Sigmoid colon (tissue), 6 donors: ENCODE measurements at regions not wholly inside any gene's neighbourhood (a gene's known extent, or its start where the extent isn't known, plus 50 kb on each side); places are given as distances from the start of the nearest gene placed in this dataset.

Experiments used
- DNase-seq: peaks from one replicate; pipeline ENCODE4 v3.0.0-alpha.2; 2019
- H3K27ac ChIP-seq, 4 donors: fragments of 200-600 bp; sonication (generic); one replicate each; pipeline ENCODE4 v1.5.1; 2016 to 2019; ENCODE audit warnings: mild to moderate bottlenecking in 1 of 4
- H3K27me3 ChIP-seq, 3 donors: fragments of 200-600 bp; sonication (generic); one replicate each; pipeline ENCODE4 v1.5.1; 2019; ENCODE audit warnings: mild to moderate bottlenecking in 1 of 3
- H3K36me3 ChIP-seq, 4 donors: fragments of 200-600 bp; sonication (generic); one replicate each; pipeline ENCODE4 v1.5.1; 2016 to 2019
- H3K4me1 ChIP-seq, 4 donors: fragments of 200-600 bp; sonication (generic); one replicate each; pipeline ENCODE4 v1.5.1; 2017 to 2019
- H3K4me3 ChIP-seq, 4 donors: fragments of 200-600 bp; sonication (generic); one replicate each; pipeline ENCODE4 v1.5.1; 2017 to 2019; ENCODE audit warnings: mild to moderate bottlenecking in 2 of 4, moderate library complexity in 1 of 4
- H3K9me3 ChIP-seq, 4 donors: fragments of 200-600 bp in 3 of 4; sonication (generic) in 3 of 4; one replicate each; pipeline versions ENCODE4 v1.5.1 to v1.6.1; 2013 to 2019
- EP300 ChIP-seq, 4 donors: sonication (generic); formaldehyde crosslinking; IDR thresholded peaks; one replicate each; pipeline ENCODE4 v1.6.1; 2017; ENCODE audit warnings: antibody characterized with exemption in 4 of 4
- POLR2A ChIP-seq, 2 donors: fragments of 450-650 bp; IDR thresholded peaks; one replicate each; pipeline ENCODE4 v1.6.1; 2016; ENCODE audit warnings: antibody characterized with exemption in 2 of 2, mild to moderate bottlenecking in 2 of 2, moderate library complexity in 2 of 2
- POLR2AphosphoS5 ChIP-seq, 4 donors: sonication (generic); formaldehyde crosslinking; IDR thresholded peaks; one replicate each; pipeline ENCODE4 v1.6.1; 2017; ENCODE audit warnings: antibody characterized with exemption in 4 of 4
- WGBS, 2 donors: extraction: QIAGEN DNeasy Blood & Tissue Kit; methylation state at CpG; one replicate each; pipeline ENCODE4 v1.1.7; 2013; 5-methylcytosine and 5-hydroxymethylcytosine counted together
- intact Hi-C: fragments of 100-400 bp; cut with DNase I; formaldehyde crosslinking; loops from one replicate; pipeline ENCODE4 v1.15.1; 2023
- TF ChIP-seq, protein P1 (sequence below), 4 experiments: fragments of 450-650 bp in 3 of 4; fragments of 200-600 bp in 1 of 4; IDR thresholded peaks; one replicate each; pipeline ENCODE4 v1.5.1; 2016 to 2019; ENCODE audit warnings: antibody characterized with exemption in 4 of 4, mild to moderate bottlenecking in 3 of 4, moderate library complexity in 2 of 4
- donor health status: healthy with polysubstance abuse.
- donor health status: healthy.

DNA sequence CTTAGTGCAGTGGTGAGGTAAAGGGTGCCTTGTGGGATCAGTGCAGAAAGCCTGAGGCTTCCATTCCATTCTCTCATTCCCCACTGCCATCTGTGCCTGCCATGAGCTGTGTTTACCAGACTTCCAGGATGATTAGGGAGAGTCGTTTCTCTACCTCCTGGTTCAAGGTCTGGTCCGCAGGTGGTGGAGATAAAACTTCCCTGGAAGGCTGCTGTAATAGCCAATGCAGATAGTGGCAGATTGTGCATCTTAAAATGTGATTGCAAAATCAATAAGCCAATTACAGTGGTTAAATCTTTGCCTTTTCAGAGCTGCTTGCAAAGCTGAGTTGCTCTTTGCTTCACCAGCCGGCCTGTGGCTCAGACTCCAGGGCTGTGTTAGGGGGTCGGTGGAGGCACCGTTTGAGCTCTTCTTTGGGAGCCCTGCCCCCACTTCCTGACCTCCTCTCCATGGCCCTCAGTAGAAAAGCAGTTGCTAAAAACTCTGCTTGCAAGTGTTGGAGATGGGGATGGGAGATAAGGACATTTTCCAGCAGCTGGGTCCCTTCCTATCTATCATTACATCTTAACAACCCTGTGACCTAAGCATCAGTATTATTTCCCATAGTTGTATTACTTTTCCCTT is 95.2 kb upstream of the HS6ST1 start:
- Histone ChIP-seq H3K4me1 (no peaks in the 10 kb centered on the region), H3K9me3 (no peaks in the 10 kb centered on the region), H3K27me3 (no peaks in the 10 kb centered on the region), H3K4me3 (no peak overlapping the region), H3K27ac (no peak overlapping the region), H3K36me3 (no peaks in the 10 kb centered on the region)
- no peak for TF ChIP-seq POLR2A (IDR thresholded peaks at IDR 0.05)
- intact Hi-C loops: no loop called here
- 36 to 41% methylated on average over 5 of the region's 5 CpGs for WGBS, 2 donors
- no peak for DNase-seq

DNA sequence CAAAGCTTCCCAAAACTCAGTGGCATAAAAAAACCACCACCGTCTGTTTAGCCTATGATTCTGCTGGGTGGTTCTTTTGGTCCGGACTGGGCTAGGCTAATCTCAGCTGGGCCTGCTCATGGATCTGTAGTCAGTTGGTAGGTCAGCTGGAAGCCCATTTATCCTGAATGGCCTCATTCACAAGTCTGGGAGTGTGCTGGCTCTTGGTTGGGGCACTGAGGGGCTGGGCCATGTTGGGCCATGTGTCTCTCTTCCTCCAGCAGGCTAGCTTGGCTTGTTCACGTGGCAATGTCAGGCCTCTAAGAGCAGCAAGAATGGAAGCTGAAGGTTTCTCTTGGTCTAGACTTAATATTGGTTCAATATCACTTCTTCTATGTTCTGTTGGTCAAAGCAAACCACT is 95.7 kb upstream of the HS6ST1 start:
- no peaks in the 10 kb centered on the region for H3K36me3 ChIP-seq
- no peak overlapping the region for H3K4me3 ChIP-seq
- intact Hi-C loops: no loop called here
- no peak for DNase-seq
- no peaks in the 10 kb centered on the region for H3K4me1 ChIP-seq
- H3K27ac ChIP-seq: no peak overlapping the region
- no peak for TF ChIP-seq POLR2A (IDR thresholded peaks at IDR 0.05)
- no peak for TF ChIP-seq EP300 (IDR thresholded peaks at IDR 0.05)
- no peak for TF ChIP-seq POLR2AphosphoS5 (IDR thresholded peaks at IDR 0.05)
- TF ChIP-seq, protein P1, sequence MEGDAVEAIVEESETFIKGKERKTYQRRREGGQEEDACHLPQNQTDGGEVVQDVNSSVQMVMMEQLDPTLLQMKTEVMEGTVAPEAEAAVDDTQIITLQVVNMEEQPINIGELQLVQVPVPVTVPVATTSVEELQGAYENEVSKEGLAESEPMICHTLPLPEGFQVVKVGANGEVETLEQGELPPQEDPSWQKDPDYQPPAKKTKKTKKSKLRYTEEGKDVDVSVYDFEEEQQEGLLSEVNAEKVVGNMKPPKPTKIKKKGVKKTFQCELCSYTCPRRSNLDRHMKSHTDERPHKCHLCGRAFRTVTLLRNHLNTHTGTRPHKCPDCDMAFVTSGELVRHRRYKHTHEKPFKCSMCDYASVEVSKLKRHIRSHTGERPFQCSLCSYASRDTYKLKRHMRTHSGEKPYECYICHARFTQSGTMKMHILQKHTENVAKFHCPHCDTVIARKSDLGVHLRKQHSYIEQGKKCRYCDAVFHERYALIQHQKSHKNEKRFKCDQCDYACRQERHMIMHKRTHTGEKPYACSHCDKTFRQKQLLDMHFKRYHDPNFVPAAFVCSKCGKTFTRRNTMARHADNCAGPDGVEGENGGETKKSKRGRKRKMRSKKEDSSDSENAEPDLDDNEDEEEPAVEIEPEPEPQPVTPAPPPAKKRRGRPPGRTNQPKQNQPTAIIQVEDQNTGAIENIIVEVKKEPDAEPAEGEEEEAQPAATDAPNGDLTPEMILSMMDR (IDR thresholded peaks at IDR 0.05): no peak
- no peaks in the 10 kb centered on the region for H3K9me3 ChIP-seq
- H3K27me3 ChIP-seq: no peaks in the 10 kb centered on the region
- 89 to 92% methylated on average over 3 of the region's 3 CpGs for WGBS, 2 donors

DNA sequence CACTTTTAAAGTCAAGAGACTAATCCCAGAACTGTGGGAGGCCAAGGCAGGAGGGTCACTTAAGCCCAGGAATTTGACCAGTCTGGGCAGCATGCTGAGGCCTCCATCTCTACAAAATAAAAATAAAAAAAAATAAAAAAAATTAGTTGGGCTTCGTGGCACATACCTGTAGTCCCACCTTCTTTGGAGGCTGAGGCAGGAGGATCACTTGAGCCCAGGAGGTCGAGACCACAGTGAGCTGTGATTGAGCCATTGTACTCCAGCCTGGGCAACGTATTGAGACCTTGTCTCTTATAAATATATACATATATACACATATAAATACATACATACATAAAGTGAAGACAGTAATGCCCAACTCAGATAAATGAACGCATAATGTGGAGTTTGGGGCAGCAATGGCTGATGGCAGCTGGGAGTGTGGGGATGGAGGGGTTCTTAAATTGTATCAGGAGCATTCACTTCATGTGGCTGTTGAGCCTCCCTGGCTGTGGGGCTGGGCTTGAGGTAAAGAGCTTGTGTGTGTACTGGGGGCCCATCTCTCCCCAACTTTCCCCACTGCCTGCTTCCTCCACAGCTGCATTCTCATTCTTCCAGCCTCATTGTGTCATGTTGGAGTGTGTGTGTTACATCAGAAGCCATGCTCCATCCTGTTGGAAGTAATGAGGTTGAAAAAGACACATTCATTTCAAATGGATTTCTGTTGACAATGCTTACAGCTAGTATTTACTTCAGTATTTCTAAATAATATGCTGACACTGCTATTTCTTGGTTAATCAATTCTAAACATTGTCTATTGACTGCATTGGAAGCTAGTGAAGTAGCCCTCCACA is 96.5 kb upstream of the HS6ST1 start:
- no peak overlapping the region for H3K4me3 ChIP-seq
- intact Hi-C loops: no loop called here
- H3K36me3 ChIP-seq: no peaks in the 10 kb centered on the region
- no peaks in the 10 kb centered on the region for H3K9me3 ChIP-seq
- no peak overlapping the region for H3K27ac ChIP-seq
- DNase-seq: no peak
- 64 to 81% methylated on average over 4 of the region's 4 CpGs for WGBS, 2 donors
- H3K27me3 ChIP-seq: no peaks in the 10 kb centered on the region
- no peaks in the 10 kb centered on the region for H3K4me1 ChIP-seq
- TF ChIP-seq EP300 (IDR thresholded peaks at IDR 0.05): no peak

DNA sequence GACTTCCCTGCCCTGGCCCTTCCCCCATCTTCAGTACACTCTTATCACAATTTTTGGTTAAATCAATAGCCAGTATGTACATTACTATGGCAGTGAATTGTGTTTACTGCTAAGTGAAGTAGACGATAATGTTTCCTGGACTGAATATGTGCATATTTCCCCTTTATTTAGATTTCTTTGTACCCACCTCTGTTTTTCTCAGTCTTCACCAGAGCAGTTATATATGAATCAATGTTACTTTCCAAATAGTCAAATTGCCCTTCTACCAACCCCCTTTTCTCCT is 97.1 kb upstream of the HS6ST1 start:
- H3K27me3 ChIP-seq: no peaks in the 10 kb centered on the region
- DNase-seq: no peak
- no peak overlapping the region for H3K27ac ChIP-seq
- intact Hi-C loops: no loop called here
- H3K9me3 ChIP-seq: no peaks in the 10 kb centered on the region
- TF ChIP-seq POLR2AphosphoS5 (IDR thresholded peaks at IDR 0.05) (no peak), POLR2A (IDR thresholded peaks at IDR 0.05) (no peak), EP300 (IDR thresholded peaks at IDR 0.05) (no peak)
- TF ChIP-seq, protein P1 (IDR thresholded peaks at IDR 0.05): no peak
- H3K36me3 ChIP-seq: no peaks in the 10 kb centered on the region
- H3K4me3 ChIP-seq: no peak overlapping the region
- no peaks in the 10 kb centered on the region for H3K4me1 ChIP-seq
- 17 to 70% methylated on average over 1 of the region's 1 CpG for WGBS, 2 donors

DNA sequence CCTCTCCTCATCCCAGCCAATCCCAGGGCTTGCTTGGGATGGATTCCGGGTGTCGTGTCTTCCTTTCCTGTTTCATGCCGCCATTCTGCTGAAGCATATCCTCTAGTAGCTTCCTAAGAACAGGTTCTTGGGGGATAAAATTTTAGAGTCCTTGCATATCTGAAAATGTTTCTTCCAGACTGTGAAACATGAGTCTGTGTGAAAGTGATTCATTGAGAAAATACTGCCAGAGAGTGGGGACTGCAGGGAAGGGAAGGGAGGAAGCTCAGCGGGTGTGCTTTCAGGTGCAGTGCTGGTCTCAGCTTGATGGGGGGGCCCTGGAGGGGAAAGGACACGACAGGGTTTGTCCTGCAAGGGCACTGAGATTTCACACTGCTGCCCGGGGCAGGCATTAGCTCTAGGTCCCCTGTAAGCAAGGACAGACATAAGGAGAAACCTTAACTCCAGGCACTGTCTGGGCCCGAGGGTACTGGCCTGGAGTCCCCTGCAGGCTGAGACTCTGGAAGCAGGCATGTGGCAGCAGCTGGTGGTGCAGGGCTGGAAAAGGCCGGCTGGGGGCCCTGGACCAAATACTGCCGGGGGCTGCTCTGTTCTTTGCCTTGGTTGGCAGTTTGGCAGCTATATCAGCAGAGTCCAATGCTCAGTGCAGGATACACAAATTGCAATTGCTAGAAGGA is 97.6 kb upstream of the HS6ST1 start:
- 81 to 90% methylated on average over 9 of the region's 9 CpGs for WGBS, 2 donors

More for the DNA sequence above, 97.6 kb upstream of the HS6ST1 start:
- H3K27me3 ChIP-seq: no peaks in the 10 kb centered on the region
- TF ChIP-seq POLR2A (IDR thresholded peaks at IDR 0.05) (no peak), POLR2AphosphoS5 (IDR thresholded peaks at IDR 0.05) (no peak), EP300 (IDR thresholded peaks at IDR 0.05) (no peak)
- TF ChIP-seq, protein P1 (IDR thresholded peaks at IDR 0.05): no peak
- H3K4me3 ChIP-seq: no peak overlapping the region
- DNase-seq: no peak
- H3K36me3 ChIP-seq: no peaks in the 10 kb centered on the region
- intact Hi-C loops: no loop called here
- H3K4me1 ChIP-seq: no peaks in the 10 kb centered on the region
- no peak overlapping the region for H3K27ac ChIP-seq
- H3K9me3 ChIP-seq: no peaks in the 10 kb centered on the region
